Liver (tissue), 8 donors: ENCODE measurements at regions not wholly inside any gene's neighbourhood (a gene's known extent, or its start where the extent isn't known, plus 50 kb on each side); places are given as distances from the start of the nearest gene placed in this dataset.

Experiments used
- DNase-seq: peaks from one replicate; pipeline ENCODE4 v3.0.0-alpha.2; 2017; ENCODE audit warnings: low spot score
- H3K27ac ChIP-seq, 2 donors: one replicate each; pipeline ENCODE4 v1.7.0; 2013; ENCODE audit warnings: inconsistent platforms in 2 of 2, low read length in 2 of 2, control low read depth in 1 of 2, low read depth in 1 of 2, mild to moderate bottlenecking in 1 of 2
- H3K27me3 ChIP-seq, 4 donors: one replicate each; pipeline versions ENCODE4 v1.6.1 to v1.7.0; 2013; ENCODE audit warnings: low read length in 3 of 4, inconsistent platforms in 1 of 4, mild to moderate bottlenecking in 1 of 4, moderate library complexity in 1 of 4; ENCODE audit not compliant: control insufficient read depth in 4 of 4, insufficient read depth in 4 of 4
- H3K36me3 ChIP-seq, 4 donors: one replicate each; pipeline versions ENCODE4 v1.6.1 to v1.7.0; 2013; ENCODE audit warnings: low read length in 3 of 4, mild to moderate bottlenecking in 3 of 4, low read depth in 1 of 4, moderate library complexity in 1 of 4; ENCODE audit not compliant: control insufficient read depth in 4 of 4, insufficient read depth in 3 of 4
- H3K4me1 ChIP-seq, 4 donors: one replicate each; pipeline versions ENCODE4 v1.6.1 to v1.7.0; 2013; ENCODE audit warnings: low read length in 3 of 4, mild to moderate bottlenecking in 3 of 4, moderate library complexity in 1 of 4; ENCODE audit not compliant: control insufficient read depth in 4 of 4, insufficient read depth in 4 of 4
- H3K4me3 ChIP-seq, 3 donors: one replicate each; pipeline versions ENCODE4 v1.6.1 to v1.7.0; 2013; ENCODE audit warnings: low read length in 3 of 3, control low read depth in 1 of 3, low read depth in 1 of 3, mild to moderate bottlenecking in 1 of 3
- H3K9ac ChIP-seq, 2 donors: one replicate each; pipeline ENCODE4 v1.7.0; 2013; ENCODE audit warnings: low read length in 2 of 2, mild to moderate bottlenecking in 2 of 2, moderate library complexity in 2 of 2, control low read depth in 1 of 2, low read depth in 1 of 2
- H3K9me3 ChIP-seq, 4 donors: one replicate each; pipeline versions ENCODE4 v1.6.1 to v1.7.0; 2013; ENCODE audit warnings: low read length in 3 of 4; ENCODE audit not compliant: control insufficient read depth in 4 of 4
- EGR1 ChIP-seq, 2 donors: IDR thresholded peaks; 2 replicates each; pipeline ENCODE4 v1.6.1; 2016 to 2018; ENCODE audit warnings: antibody characterized with exemption in 2 of 2, low read depth in 2 of 2
- FOXA1 ChIP-seq: IDR thresholded peaks from 2 replicates; pipeline ENCODE4 v1.6.1; 2016; ENCODE audit warnings: antibody characterized with exemption
- FOXA2 ChIP-seq: IDR thresholded peaks from 2 replicates; pipeline ENCODE4 v1.6.1; 2016; ENCODE audit warnings: antibody characterized with exemption
- GABPA ChIP-seq, 2 donors: IDR thresholded peaks in 1 of 2; conservative IDR thresholded peaks in 1 of 2; 2 replicates each; pipeline ENCODE4 v1.6.1; 2016; ENCODE audit warnings: antibody characterized with exemption in 2 of 2, mild to moderate bottlenecking in 1 of 2, moderate library complexity in 1 of 2
- HNF4A ChIP-seq, 2 donors: conservative IDR thresholded peaks; 2 replicates each; pipeline ENCODE4 v1.6.1; 2016; ENCODE audit warnings: antibody characterized with exemption in 2 of 2, mild to moderate bottlenecking in 2 of 2
- HNF4G ChIP-seq: IDR thresholded peaks from 2 replicates; pipeline ENCODE4 v1.6.1; 2016; ENCODE audit warnings: antibody characterized with exemption
- JUND ChIP-seq, 2 donors: IDR thresholded peaks; 2 replicates each; pipeline ENCODE4 v1.6.1; 2016; ENCODE audit warnings: antibody characterized with exemption in 2 of 2
- NR2F2 ChIP-seq: IDR thresholded peaks from 2 replicates; pipeline ENCODE4 v1.6.1; 2016; ENCODE audit warnings: antibody characterized with exemption
- RAD21 ChIP-seq, 2 donors: IDR thresholded peaks; 2 replicates each; pipeline ENCODE4 v1.6.1; 2016; ENCODE audit warnings: antibody characterized with exemption in 2 of 2, mild to moderate bottlenecking in 2 of 2
- RXRA ChIP-seq, 2 donors: IDR thresholded peaks; 2 replicates each; pipeline ENCODE4 v1.6.1; 2017 to 2018; ENCODE audit warnings: antibody characterized with exemption in 2 of 2, mild to moderate bottlenecking in 1 of 2
- SP1 ChIP-seq: IDR thresholded peaks from 2 replicates; pipeline ENCODE4 v1.6.1; 2018; ENCODE audit warnings: antibody characterized with exemption, mild to moderate bottlenecking
- TAF1 ChIP-seq: conservative IDR thresholded peaks from 2 replicates; pipeline ENCODE4 v1.6.1; 2016; ENCODE audit warnings: antibody characterized with exemption, mild to moderate bottlenecking
- YY1 ChIP-seq: IDR thresholded peaks from 2 replicates; pipeline ENCODE4 v1.6.1; 2016; ENCODE audit warnings: antibody characterized with exemption, mild to moderate bottlenecking
- WGBS: extraction: QIAGEN DNeasy Blood & Tissue Kit; methylation state at CpG from one replicate; pipeline ENCODE4 v1.1.7; 2013; 5-methylcytosine and 5-hydroxymethylcytosine counted together
- TF ChIP-seq, protein P1 (sequence below): IDR thresholded peaks from 2 replicates; pipeline ENCODE4 v1.6.1; 2016; ENCODE audit warnings: antibody characterized with exemption
- TF ChIP-seq, protein P2 (sequence below): fragments of 150-350 bp; IDR thresholded peaks from 2 replicates; pipeline ENCODE4 v1.5.1; 2017; ENCODE audit warnings: improper control_type of control experiment, low read depth, low read length; ENCODE audit not compliant: missing input control
- TF ChIP-seq, protein P3 (sequence below): IDR thresholded peaks from 2 replicates; pipeline ENCODE4 v1.6.1; 2016; ENCODE audit warnings: antibody characterized with exemption
- TF ChIP-seq, protein P4 (sequence below): IDR thresholded peaks from 2 replicates; pipeline ENCODE4 v1.6.1; 2016; ENCODE audit warnings: antibody characterized with exemption, mild to moderate bottlenecking
- TF ChIP-seq, protein P5 (sequence below): IDR thresholded peaks from 2 replicates; pipeline ENCODE4 v1.6.1; 2016; ENCODE audit warnings: antibody characterized with exemption
- donor health status: healthy.
- donor health status: healthy.
- donor health status: healthy.
- donor health status: healthy.
- donor health status: healthy.

DNA sequence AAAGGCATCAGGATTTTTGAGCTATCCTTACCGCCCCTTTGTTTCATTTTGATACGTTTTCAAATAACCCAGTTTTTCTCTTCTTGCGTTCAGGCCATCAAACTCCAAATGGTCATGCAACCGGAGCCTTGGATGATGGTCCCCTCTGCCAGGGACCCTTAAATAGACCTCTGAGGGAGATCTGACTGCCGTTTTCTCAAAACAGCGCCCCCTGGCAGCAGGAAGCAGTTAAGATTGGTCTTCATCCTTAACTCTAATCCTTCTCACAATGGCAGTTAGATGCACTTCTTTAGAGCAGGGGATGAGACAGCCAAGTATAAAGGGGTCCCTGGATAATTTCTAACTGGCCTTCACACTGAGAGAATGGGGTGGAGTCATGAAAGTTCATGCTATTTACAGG is 525.0 kb upstream of the SPANXN1 start:
- H3K27me3 ChIP-seq = peaks cover 0 to 3% (median 0%) of the 10 kb centered on the region in 4 donors
- H3K27ac ChIP-seq = no peak overlapping the region
- H3K36me3 ChIP-seq = no peaks in the 10 kb centered on the region
- no peak overlapping the region for H3K4me3 ChIP-seq
- TF ChIP-seq SP1 (no peak), FOXA1 (no peak), NR2F2 (no peak), EGR1 (IDR thresholded peaks at IDR 0.05; ENCODE audit: low read depth in 2 of 2) (no peak), HNF4G (no peak), RXRA (IDR thresholded peaks at IDR 0.05) (no peak), TAF1 (no peak), JUND (IDR thresholded peaks at IDR 0.05) (no peak), YY1 (no peak), GABPA (IDR thresholded peaks at IDR 0.05 in 1 of 2, conservative IDR thresholded peaks at IDR 0.05 in 1 of 2) (no peak), RAD21 (IDR thresholded peaks at IDR 0.05) (no peak), HNF4A (conservative IDR thresholded peaks at IDR 0.05) (no peak), FOXA2 (no peak)
- TF ChIP-seq, protein P1, sequence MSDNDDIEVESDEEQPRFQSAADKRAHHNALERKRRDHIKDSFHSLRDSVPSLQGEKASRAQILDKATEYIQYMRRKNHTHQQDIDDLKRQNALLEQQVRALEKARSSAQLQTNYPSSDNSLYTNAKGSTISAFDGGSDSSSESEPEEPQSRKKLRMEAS = no peak
- TF ChIP-seq, protein P2, sequence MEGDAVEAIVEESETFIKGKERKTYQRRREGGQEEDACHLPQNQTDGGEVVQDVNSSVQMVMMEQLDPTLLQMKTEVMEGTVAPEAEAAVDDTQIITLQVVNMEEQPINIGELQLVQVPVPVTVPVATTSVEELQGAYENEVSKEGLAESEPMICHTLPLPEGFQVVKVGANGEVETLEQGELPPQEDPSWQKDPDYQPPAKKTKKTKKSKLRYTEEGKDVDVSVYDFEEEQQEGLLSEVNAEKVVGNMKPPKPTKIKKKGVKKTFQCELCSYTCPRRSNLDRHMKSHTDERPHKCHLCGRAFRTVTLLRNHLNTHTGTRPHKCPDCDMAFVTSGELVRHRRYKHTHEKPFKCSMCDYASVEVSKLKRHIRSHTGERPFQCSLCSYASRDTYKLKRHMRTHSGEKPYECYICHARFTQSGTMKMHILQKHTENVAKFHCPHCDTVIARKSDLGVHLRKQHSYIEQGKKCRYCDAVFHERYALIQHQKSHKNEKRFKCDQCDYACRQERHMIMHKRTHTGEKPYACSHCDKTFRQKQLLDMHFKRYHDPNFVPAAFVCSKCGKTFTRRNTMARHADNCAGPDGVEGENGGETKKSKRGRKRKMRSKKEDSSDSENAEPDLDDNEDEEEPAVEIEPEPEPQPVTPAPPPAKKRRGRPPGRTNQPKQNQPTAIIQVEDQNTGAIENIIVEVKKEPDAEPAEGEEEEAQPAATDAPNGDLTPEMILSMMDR = no peak
- TF ChIP-seq, protein P3, sequence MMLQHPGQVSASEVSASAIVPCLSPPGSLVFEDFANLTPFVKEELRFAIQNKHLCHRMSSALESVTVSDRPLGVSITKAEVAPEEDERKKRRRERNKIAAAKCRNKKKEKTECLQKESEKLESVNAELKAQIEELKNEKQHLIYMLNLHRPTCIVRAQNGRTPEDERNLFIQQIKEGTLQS = no peak
- TF ChIP-seq, protein P4, sequence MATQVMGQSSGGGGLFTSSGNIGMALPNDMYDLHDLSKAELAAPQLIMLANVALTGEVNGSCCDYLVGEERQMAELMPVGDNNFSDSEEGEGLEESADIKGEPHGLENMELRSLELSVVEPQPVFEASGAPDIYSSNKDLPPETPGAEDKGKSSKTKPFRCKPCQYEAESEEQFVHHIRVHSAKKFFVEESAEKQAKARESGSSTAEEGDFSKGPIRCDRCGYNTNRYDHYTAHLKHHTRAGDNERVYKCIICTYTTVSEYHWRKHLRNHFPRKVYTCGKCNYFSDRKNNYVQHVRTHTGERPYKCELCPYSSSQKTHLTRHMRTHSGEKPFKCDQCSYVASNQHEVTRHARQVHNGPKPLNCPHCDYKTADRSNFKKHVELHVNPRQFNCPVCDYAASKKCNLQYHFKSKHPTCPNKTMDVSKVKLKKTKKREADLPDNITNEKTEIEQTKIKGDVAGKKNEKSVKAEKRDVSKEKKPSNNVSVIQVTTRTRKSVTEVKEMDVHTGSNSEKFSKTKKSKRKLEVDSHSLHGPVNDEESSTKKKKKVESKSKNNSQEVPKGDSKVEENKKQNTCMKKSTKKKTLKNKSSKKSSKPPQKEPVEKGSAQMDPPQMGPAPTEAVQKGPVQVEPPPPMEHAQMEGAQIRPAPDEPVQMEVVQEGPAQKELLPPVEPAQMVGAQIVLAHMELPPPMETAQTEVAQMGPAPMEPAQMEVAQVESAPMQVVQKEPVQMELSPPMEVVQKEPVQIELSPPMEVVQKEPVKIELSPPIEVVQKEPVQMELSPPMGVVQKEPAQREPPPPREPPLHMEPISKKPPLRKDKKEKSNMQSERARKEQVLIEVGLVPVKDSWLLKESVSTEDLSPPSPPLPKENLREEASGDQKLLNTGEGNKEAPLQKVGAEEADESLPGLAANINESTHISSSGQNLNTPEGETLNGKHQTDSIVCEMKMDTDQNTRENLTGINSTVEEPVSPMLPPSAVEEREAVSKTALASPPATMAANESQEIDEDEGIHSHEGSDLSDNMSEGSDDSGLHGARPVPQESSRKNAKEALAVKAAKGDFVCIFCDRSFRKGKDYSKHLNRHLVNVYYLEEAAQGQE = no peak
- TF ChIP-seq, protein P5, sequence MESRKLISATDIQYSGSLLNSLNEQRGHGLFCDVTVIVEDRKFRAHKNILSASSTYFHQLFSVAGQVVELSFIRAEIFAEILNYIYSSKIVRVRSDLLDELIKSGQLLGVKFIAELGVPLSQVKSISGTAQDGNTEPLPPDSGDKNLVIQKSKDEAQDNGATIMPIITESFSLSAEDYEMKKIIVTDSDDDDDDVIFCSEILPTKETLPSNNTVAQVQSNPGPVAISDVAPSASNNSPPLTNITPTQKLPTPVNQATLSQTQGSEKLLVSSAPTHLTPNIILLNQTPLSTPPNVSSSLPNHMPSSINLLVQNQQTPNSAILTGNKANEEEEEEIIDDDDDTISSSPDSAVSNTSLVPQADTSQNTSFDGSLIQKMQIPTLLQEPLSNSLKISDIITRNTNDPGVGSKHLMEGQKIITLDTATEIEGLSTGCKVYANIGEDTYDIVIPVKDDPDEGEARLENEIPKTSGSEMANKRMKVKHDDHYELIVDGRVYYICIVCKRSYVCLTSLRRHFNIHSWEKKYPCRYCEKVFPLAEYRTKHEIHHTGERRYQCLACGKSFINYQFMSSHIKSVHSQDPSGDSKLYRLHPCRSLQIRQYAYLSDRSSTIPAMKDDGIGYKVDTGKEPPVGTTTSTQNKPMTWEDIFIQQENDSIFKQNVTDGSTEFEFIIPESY = no peak
- no peaks in the 10 kb centered on the region for H3K4me1 ChIP-seq
- no peaks in the 10 kb centered on the region for H3K9me3 ChIP-seq
- 55% methylated on average over 6 of the region's 6 CpGs for WGBS
- no peak for DNase-seq
- no peak overlapping the region for H3K9ac ChIP-seq

DNA sequence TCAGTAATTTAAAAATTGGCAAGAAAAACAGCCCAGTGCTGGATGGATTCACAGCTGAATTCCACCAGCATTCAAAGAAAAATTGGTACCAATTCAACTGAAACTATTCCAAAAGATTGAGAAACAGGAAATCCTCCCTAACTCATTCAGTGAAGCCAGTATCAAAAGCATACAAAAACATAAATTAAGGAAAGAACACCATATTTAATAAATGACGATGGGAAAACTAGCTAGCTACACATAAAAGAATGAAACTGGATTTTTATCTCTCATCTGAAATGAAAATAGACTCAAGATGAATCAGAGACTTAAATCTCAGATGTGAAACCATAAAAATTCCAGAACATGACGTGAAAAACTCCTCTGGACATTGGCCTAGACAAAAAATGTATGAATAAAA is 516.8 kb upstream of the SPANXN1 start:
- Histone ChIP-seq H3K36me3 (no peaks in the 10 kb centered on the region), H3K4me1 (no peaks in the 10 kb centered on the region), H3K27me3 (peaks cover 0 to 3% (median 0%) of the 10 kb centered on the region in 4 donors), H3K9me3 (no peaks in the 10 kb centered on the region), H3K9ac (no peak overlapping the region), H3K4me3 (no peak overlapping the region), H3K27ac (no peak overlapping the region)
- 52% methylated on average over 2 of the region's 2 CpGs for WGBS
- DNase-seq = no peak
- TF ChIP-seq RXRA (IDR thresholded peaks at IDR 0.05) = no peak
- TF ChIP-seq RAD21 (IDR thresholded peaks at IDR 0.05) = no peak
- TF ChIP-seq GABPA (IDR thresholded peaks at IDR 0.05 in 1 of 2, conservative IDR thresholded peaks at IDR 0.05 in 1 of 2) = no peak
- TF ChIP-seq JUND (IDR thresholded peaks at IDR 0.05) = no peak
- TF ChIP-seq HNF4G = no peak
- no peak for TF ChIP-seq HNF4A (conservative IDR thresholded peaks at IDR 0.05)
- TF ChIP-seq, protein P2 = no peak
- TF ChIP-seq, protein P3 = no peak
- no peak for TF ChIP-seq FOXA2
- TF ChIP-seq TAF1 = no peak
- no peak for TF ChIP-seq YY1
- TF ChIP-seq, protein P4 = no peak
